Ascending aorta (tissue), 2 donors: ENCODE measurements at regions not wholly inside any gene's neighbourhood (a gene's known extent, or its start where the extent isn't known, plus 50 kb on each side); places are given as distances from the start of the nearest gene placed in this dataset.

Experiments
- DNase-seq, 2 donors: peaks; one replicate each; pipeline ENCODE4 v3.0.0-alpha.2; 2019; ENCODE audit warnings: low spot score in 2 of 2
- H3K27ac ChIP-seq, 2 donors: fragments of 200-600 bp; sonication (generic); one replicate each; pipeline ENCODE4 v1.5.1; 2016 to 2017; ENCODE audit warnings: mild to moderate bottlenecking in 1 of 2
- H3K27me3 ChIP-seq: fragments of 200-600 bp; sonication (generic); one replicate; pipeline ENCODE4 v1.5.1; 2017
- H3K36me3 ChIP-seq, 2 donors: fragments of 200-600 bp; sonication (generic); one replicate each; pipeline ENCODE4 v1.5.1; 2016
- H3K4me1 ChIP-seq, 2 donors: fragments of 200-600 bp; sonication (generic); one replicate each; pipeline ENCODE4 v1.5.1; 2016 to 2017; ENCODE audit warnings: mild to moderate bottlenecking in 1 of 2
- H3K4me3 ChIP-seq, 2 donors: fragments of 200-600 bp; sonication (generic); one replicate each; pipeline ENCODE4 v1.5.1; 2016 to 2017; ENCODE audit warnings: mild to moderate bottlenecking in 1 of 2
- H3K9me3 ChIP-seq, 2 donors: fragments of 200-600 bp; sonication (generic); one replicate each; pipeline ENCODE4 v1.5.1; 2016
- CTCF ChIP-seq, 3 experiments: fragments of 200-600 bp in 2 of 3; fragments of 450-650 bp in 1 of 3; sonication (generic) in 2 of 3; IDR thresholded peaks; one replicate each; pipeline ENCODE4 v1.5.1; 2016 to 2019; ENCODE audit warnings: antibody characterized with exemption in 3 of 3, mild to moderate bottlenecking in 1 of 3, moderate library complexity in 1 of 3
- intact Hi-C: fragments of 100-400 bp; cut with DNase I; formaldehyde crosslinking; loops from one replicate; pipeline ENCODE4 v1.15.1; 2023

- intact Hi-C loops = no loop called here
- no peak for DNase-seq
- Histone ChIP-seq H3K9me3 (no peaks in the 10 kb centered on the region), H3K27me3 (no peaks in the 10 kb centered on the region), H3K36me3 (no peaks in the 10 kb centered on the region), H3K4me3 (no peak overlapping the region), H3K4me1 (no peaks in the 10 kb centered on the region), H3K27ac (no peak overlapping the region)
- TF ChIP-seq CTCF (IDR thresholded peaks at IDR 0.05) = no peak
Observed at GRCh38 chr7:52017802-52018679, 701.4 kb upstream of the COBL start.

- Histone ChIP-seq H3K36me3 (no peaks in the 10 kb centered on the region), H3K4me1 (no peaks in the 10 kb centered on the region), H3K27ac (no peak overlapping the region), H3K9me3 (no peaks in the 10 kb centered on the region), H3K4me3 (no peak overlapping the region), H3K27me3 (no peaks in the 10 kb centered on the region)
- intact Hi-C loops = no loop called here
- no peak for DNase-seq
- no peak for TF ChIP-seq CTCF (IDR thresholded peaks at IDR 0.05)
Observed at GRCh38 chr7:52009181-52009580, 692.6 kb upstream of the COBL start.

- no peak overlapping the region for H3K27ac ChIP-seq
- H3K9me3 ChIP-seq = no peaks in the 10 kb centered on the region
- H3K4me3 ChIP-seq = no peak overlapping the region
- TF ChIP-seq CTCF (IDR thresholded peaks at IDR 0.05) = no peak
- intact Hi-C loops = no loop called here
- no peaks in the 10 kb centered on the region for H3K4me1 ChIP-seq
- H3K36me3 ChIP-seq = no peaks in the 10 kb centered on the region
- no peak for DNase-seq
- no peaks in the 10 kb centered on the region for H3K27me3 ChIP-seq
Observed at GRCh38 chr7:52006674-52007073, 690.1 kb upstream of the COBL start.

GRCh38 chr7:52005613-52006012 lies 689.0 kb upstream of the COBL start:
- intact Hi-C loops = no loop called here
- TF ChIP-seq CTCF (IDR thresholded peaks at IDR 0.05) = no peak
- Histone ChIP-seq H3K9me3 (no peaks in the 10 kb centered on the region), H3K27me3 (no peaks in the 10 kb centered on the region), H3K4me1 (no peaks in the 10 kb centered on the region), H3K4me3 (no peak overlapping the region), H3K36me3 (no peaks in the 10 kb centered on the region), H3K27ac (no peak overlapping the region)
- no peak for DNase-seq

GRCh38 chr7:51995596-51996179 lies 679.1 kb upstream of the COBL start:
- Histone ChIP-seq H3K9me3 (no peaks in the 10 kb centered on the region), H3K27me3 (no peaks in the 10 kb centered on the region), H3K36me3 (no peaks in the 10 kb centered on the region), H3K4me3 (no peak overlapping the region), H3K4me1 (no peaks in the 10 kb centered on the region), H3K27ac (no peak overlapping the region)
- no peak for DNase-seq
- intact Hi-C loops = no loop called here
- no peak for TF ChIP-seq CTCF (IDR thresholded peaks at IDR 0.05)
